ENCODE measurements at regions not wholly inside any gene's neighbourhood (a gene's known extent, or its start where the extent isn't known, plus 50 kb on each side); places are given as distances from the start of the nearest gene placed in this dataset.

GRCh38 chr22:49026494-49027367 is 800.9 kb downstream of the BRD1 start:
- TF ChIP-seq, protein P1, sequence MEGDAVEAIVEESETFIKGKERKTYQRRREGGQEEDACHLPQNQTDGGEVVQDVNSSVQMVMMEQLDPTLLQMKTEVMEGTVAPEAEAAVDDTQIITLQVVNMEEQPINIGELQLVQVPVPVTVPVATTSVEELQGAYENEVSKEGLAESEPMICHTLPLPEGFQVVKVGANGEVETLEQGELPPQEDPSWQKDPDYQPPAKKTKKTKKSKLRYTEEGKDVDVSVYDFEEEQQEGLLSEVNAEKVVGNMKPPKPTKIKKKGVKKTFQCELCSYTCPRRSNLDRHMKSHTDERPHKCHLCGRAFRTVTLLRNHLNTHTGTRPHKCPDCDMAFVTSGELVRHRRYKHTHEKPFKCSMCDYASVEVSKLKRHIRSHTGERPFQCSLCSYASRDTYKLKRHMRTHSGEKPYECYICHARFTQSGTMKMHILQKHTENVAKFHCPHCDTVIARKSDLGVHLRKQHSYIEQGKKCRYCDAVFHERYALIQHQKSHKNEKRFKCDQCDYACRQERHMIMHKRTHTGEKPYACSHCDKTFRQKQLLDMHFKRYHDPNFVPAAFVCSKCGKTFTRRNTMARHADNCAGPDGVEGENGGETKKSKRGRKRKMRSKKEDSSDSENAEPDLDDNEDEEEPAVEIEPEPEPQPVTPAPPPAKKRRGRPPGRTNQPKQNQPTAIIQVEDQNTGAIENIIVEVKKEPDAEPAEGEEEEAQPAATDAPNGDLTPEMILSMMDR (IDR thresholded peaks at IDR 0.05) = no peak
- DNase-seq (ENCODE audit: low spot score) = no peak
- ATAC-seq (ENCODE audit: low FRiP score) = no peak

- DNase-seq (ENCODE audit: low spot score) (no peak), ATAC-seq (ENCODE audit: low FRiP score) (no peak)
- TF ChIP-seq, protein P1 (IDR thresholded peaks at IDR 0.05) = no peak
Observed at GRCh38 chr22:49025791-49026493, 801.7 kb downstream of the BRD1 start.

DNA sequence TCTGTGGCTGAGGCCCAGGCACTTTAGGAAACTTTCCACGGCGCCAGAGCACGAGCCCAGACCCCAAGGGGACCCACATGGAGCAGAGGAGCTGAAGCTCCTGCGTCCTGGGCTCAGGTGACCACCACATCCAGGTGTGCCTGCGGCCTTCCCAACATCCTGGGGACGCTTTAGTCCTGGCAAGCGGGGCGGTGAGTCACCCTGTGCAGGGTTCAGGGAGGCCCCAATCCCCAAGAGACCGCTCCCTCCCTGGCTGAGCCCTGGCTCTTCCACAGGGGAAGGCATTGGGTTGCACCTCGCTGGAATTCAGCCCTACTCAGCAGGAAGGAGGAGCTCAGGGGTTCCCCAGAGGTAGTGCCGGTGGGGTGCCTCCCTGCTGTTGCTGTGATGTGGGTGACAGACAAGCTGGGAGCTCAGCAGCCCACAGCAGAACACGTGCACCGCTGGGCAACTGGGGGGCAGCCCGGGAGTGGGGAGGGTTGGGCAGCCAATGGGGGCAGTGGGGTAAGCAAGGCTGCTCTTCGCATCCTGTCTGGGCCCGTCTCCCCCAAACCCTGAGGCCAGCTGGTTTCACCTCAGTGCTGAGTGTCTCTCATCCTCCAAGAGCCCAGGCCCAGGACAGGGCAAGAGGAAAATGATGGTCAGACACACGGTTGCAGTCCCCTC is 802.8 kb downstream of the BRD1 start:
- ATAC-seq (ENCODE audit: low FRiP score) (no peak), DNase-seq (ENCODE audit: low spot score) (no peak)
- TF ChIP-seq, protein P1 (IDR thresholded peaks at IDR 0.05) = no peak

DNA sequence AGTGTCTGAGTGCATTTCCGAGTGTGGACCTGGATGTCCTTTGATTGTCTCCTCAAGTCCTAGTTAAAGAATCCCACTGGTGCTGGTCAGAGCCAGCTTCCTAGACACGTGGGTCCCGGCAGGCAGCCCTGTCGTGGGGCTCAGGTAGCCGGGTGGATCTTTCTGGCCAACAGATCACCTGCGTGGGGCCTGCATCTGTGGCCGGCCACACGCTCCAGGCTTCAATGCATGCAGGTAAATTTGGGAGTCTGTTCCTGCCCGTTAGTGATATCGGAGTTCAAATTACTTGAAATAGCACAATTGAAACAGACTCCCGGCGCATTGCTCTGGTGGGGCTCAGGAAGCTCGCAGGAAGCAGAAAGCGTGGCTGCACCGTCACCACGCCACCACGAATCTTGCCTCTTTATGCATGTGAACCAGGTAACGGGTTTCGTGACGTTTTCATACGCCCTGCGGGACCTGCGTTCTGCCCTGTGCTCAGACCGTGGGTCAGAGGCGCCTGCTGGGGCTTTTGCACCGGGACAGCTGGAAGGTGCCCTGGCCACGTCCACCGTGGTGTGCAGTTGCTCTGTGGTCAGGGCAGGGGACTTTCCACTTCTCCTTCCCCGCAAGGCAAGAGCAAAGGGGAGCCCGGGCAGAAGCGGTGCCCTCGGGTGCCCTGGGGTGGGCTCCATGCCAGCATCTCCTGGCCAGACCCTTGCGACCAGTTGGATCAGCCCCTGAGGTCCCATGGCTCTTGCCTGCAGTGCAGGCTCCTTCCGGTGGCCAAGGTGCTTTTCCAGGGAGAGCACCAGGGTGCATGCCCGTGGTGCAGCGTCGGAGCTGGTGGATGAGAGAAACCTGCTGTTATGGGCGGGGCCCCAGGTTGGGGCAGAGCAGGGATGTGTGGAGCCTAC is 803.5 kb downstream of the BRD1 start:
- DNase-seq (ENCODE audit: low spot score) (no peak), ATAC-seq (ENCODE audit: low FRiP score) (no peak)
- TF ChIP-seq, protein P1 (IDR thresholded peaks at IDR 0.05) = no peak

DNA sequence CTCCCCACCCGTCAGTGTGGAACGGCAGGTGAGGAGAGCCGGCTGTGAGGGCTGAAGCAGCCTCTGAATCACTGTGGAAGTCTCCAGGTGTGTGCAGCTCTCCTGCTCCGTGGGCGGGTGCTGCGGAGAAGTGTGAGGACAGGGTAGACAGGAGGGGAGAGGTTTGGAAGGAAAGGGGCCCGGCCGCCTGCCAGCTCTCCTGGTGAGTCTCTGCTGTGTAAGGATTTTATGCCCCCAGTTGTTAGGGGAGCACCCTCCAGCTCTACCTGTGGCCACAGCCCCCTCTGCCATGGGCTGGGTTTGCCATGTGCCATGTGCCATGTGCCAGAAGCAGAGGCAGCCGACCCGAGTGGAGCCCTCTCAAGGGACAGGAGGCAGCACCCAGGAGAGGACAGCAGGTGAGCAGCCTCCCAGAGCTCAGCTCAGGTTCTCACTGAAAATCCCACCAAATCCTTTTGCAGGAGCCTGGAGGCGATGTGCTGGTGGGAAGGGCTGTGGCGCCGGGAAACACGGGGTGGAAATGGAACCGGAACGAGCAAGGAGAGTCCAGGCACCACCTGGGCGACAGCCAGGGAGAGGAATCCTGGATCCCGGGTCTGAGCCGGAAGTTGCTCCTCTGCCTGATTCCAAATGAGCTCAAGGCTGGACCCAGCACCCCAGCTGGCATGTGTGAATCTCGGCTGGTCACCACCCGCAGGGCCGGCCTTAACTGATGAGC is 804.4 kb downstream of the BRD1 start:
- DNase-seq (ENCODE audit: low spot score) = no peak
- no peak for ATAC-seq (ENCODE audit: low FRiP score)
- TF ChIP-seq, protein P1 (IDR thresholded peaks at IDR 0.05) = no peak

GRCh38 chr22:49022816-49023160 is 804.9 kb downstream of the BRD1 start:
- TF ChIP-seq, protein P1 (IDR thresholded peaks at IDR 0.05) = no peak
- DNase-seq (ENCODE audit: low spot score) (no peak), ATAC-seq (ENCODE audit: low FRiP score) (no peak)

Measured in omental fat pad (tissue), 3 donors.